ENCODE measurements at regions not wholly inside any gene's neighbourhood (a gene's known extent, or its start where the extent isn't known, plus 50 kb on each side); places are given as distances from the start of the nearest gene placed in this dataset.

DNA sequence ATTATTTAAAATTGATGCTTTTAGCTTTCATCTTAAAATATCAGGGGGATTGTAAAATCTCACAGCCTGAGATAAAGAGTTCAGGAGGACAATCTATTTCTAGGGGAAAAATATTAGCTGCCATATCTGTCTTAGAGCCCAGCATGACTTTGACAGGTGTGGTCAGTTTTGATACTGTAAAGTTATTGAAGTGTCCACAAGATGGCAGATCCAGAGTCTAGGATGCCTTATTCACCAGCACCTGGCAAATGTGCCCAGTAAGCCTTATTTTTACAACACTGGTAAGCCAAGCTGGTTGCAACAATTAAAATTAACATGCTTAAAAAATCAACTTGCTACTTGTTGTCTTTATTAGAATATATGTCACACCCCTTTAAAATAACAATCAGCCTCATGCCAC lies 579.3 kb downstream of the SH2D4B start:
- no peak for TF ChIP-seq CTCF (IDR thresholded peaks at IDR 0.05; ENCODE audit: borderline replicate concordance, extremely low read depth, low read length, poor library complexity, severe bottlenecking)
- no peak for TF ChIP-seq EZH2 (IDR thresholded peaks at IDR 0.05; ENCODE audit: borderline replicate concordance, low read depth, low read length, severe bottlenecking)
